Natural killer cell (primary cell): ENCODE measurements at regions not wholly inside any gene's neighbourhood (a gene's known extent, or its start where the extent isn't known, plus 50 kb on each side); places are given as distances from the start of the nearest gene placed in this dataset.

ENCODE experiments used
- ATAC-seq, 3 donors: fragments of 150-1000 bp in 2 of 3; fragments of 200-7000 bp in 1 of 3; cut with Tn5 transposase; 1 replicate in 1 of 3; 2 replicates in 2 of 3; pipeline ENCODE4 v1.10.0; 2021; ENCODE audit warnings: mild to moderate bottlenecking in 2 of 3, moderate library complexity in 2 of 3
- DNase-seq, 2 donors: peaks; one replicate each; pipeline versions ENCODE4 v3.0.0 to v3.0.0-alpha.2; 2013 to 2021; ENCODE audit warnings: mixed read lengths in 1 of 2
- H3K27ac ChIP-seq: one replicate; pipeline ENCODE4 v1.5.1; 2013; ENCODE audit warnings: mild to moderate bottlenecking, low read length
- H3K27me3 ChIP-seq: one replicate; pipeline ENCODE4 v1.6.1; 2013; ENCODE audit warnings: low read length; ENCODE audit not compliant: control insufficient read depth, insufficient read depth
- H3K36me3 ChIP-seq: one replicate; pipeline ENCODE4 v1.6.1; 2013; ENCODE audit warnings: low read length; ENCODE audit not compliant: control insufficient read depth, insufficient read depth
- H3K4me1 ChIP-seq: one replicate; pipeline ENCODE4 v1.6.1; 2013; ENCODE audit warnings: low read length; ENCODE audit not compliant: control insufficient read depth, insufficient read depth
- H3K4me3 ChIP-seq: one replicate; pipeline ENCODE4 v1.5.1; 2013; ENCODE audit warnings: low read length
- H3K9me3 ChIP-seq: one replicate; pipeline ENCODE4 v1.6.1; 2013; ENCODE audit warnings: low read length; ENCODE audit not compliant: control insufficient read depth, insufficient read depth
- H3K27ac Mint-ChIP-seq, 2 donors: one replicate each; pipeline ENCODE4 v1.8.0; 2022; ENCODE audit warnings: mild to moderate bottlenecking in 2 of 2, mixed read lengths in 2 of 2, moderate library complexity in 1 of 2
- H3K27me3 Mint-ChIP-seq, 2 donors: one replicate each; pipeline ENCODE4 v1.8.0; 2022; ENCODE audit warnings: low read depth in 2 of 2, mixed read lengths in 2 of 2
- H3K36me3 Mint-ChIP-seq: one replicate; pipeline ENCODE4 v1.8.0; 2022; ENCODE audit warnings: mixed read lengths
- H3K4me1 Mint-ChIP-seq, 2 donors: one replicate each; pipeline ENCODE4 v1.8.0; 2022; ENCODE audit warnings: mixed read lengths in 2 of 2
- H3K4me3 Mint-ChIP-seq: one replicate; pipeline ENCODE4 v1.8.0; 2022; ENCODE audit warnings: mild to moderate bottlenecking, moderate library complexity, mixed read lengths
- H3K9me3 Mint-ChIP-seq, 2 donors: one replicate each; pipeline ENCODE4 v1.8.0; 2022; ENCODE audit warnings: mixed read lengths in 2 of 2
- CTCF ChIP-seq: fragments of 200-600 bp; IDR thresholded peaks from one replicate; pipeline ENCODE4 v1.8.0; 2022; ENCODE audit warnings: antibody characterized with exemption
- WGBS: methylation state at CpG from one replicate; pipeline ENCODE4 v1.1.7; 2013; ENCODE audit warnings: missing lambda C conversion rate; ENCODE audit not compliant: insufficient coverage; 5-methylcytosine and 5-hydroxymethylcytosine counted together
- intact Hi-C: fragments of 100-400 bp; cut with micrococcal nuclease; formaldehyde crosslinking; loops from one replicate; pipeline ENCODE4 v1.14.2; 2022

DNA sequence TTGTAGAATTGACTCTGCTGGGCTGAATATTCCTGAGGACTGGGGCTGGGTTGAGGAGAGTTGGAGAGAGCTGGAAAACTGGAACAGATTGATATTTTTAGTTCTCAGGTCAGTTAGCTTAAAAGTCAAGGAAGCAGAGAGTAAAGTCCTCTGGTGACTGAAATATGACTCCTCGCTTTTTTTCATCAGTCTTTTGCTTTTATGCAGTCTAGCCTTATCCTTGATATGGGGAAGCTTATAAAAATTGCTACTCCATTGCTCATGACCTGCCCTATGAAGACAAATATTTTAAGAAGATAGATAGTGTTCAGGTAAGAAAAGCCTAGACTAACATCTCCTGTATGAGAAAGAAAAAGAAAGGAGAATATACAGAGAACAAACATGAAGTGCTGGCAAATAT, 152.7 kb downstream of the C4orf33 start:
- DNase-seq: no peak
- Mint-ChIP-seq H3K4me1 (no peaks in the 10 kb centered on the region), H3K36me3 (no peaks in the 10 kb centered on the region), H3K9me3 (no peaks in the 10 kb centered on the region), H3K4me3 (no peak overlapping the region), H3K27ac (no peak overlapping the region), H3K27me3 (no peaks in the 10 kb centered on the region)
- Histone ChIP-seq H3K4me3 (no peak overlapping the region), H3K4me1 (no peaks in the 10 kb centered on the region), H3K27me3 (no peaks in the 10 kb centered on the region), H3K27ac (no peak overlapping the region), H3K9me3 (no peaks in the 10 kb centered on the region), H3K36me3 (no peaks in the 10 kb centered on the region)
- TF ChIP-seq CTCF: no peak
- 100% methylated on average over 1 of the region's 1 CpG for WGBS
- intact Hi-C loops: no loop called here
- no peak for ATAC-seq

DNA sequence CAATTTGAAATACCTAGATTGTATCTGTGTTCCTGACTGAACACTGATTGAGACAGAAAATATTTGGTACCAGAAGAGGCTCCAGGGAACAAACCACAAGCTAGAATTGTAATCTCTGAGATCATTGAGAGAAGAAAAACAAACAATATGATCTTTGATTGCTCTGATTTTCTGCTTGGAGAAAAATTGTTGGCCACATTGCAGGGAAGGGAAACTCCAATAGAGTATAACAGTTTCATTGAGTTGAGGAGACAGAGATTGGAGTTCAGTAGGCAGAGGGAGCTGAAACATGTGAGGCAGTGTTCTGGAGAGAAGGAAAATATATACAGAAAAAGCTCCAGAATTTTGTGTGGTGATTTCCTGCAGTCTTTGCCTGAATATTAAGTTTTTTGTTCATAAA, 158.2 kb downstream of the C4orf33 start:
- Mint-ChIP-seq H3K4me1 (no peaks in the 10 kb centered on the region), H3K27me3 (peaks cover 3 to 9% of the 10 kb centered on the region in 2 donors), H3K4me3 (no peak overlapping the region), H3K9me3 (peaks cover 0 to 2% of the 10 kb centered on the region in 2 donors), H3K27ac (no peak overlapping the region), H3K36me3 (no peaks in the 10 kb centered on the region)
- Histone ChIP-seq H3K36me3 (no peaks in the 10 kb centered on the region), H3K4me1 (no peaks in the 10 kb centered on the region), H3K9me3 (no peaks in the 10 kb centered on the region), H3K27ac (no peak overlapping the region), H3K27me3 (no peaks in the 10 kb centered on the region), H3K4me3 (no peak overlapping the region)
- intact Hi-C loops: no loop called here
- TF ChIP-seq CTCF: no peak
- DNase-seq (no peak), ATAC-seq (no peak)

GRCh38 chr4:129254526-129254925, 158.6 kb downstream of the C4orf33 start:
- Histone ChIP-seq H3K9me3 (no peaks in the 10 kb centered on the region), H3K4me3 (no peak overlapping the region), H3K27ac (no peak overlapping the region), H3K4me1 (no peaks in the 10 kb centered on the region), H3K36me3 (no peaks in the 10 kb centered on the region), H3K27me3 (no peaks in the 10 kb centered on the region)
- Mint-ChIP-seq H3K4me1 (no peaks in the 10 kb centered on the region), H3K27ac (no peak overlapping the region), H3K4me3 (no peak overlapping the region), H3K9me3 (peaks cover 0 to 2% of the 10 kb centered on the region in 2 donors), H3K27me3 (peaks cover 3 to 9% of the 10 kb centered on the region in 2 donors), H3K36me3 (no peaks in the 10 kb centered on the region)
- ATAC-seq (no peak), DNase-seq (no peak)
- intact Hi-C loops: no loop called here
- no peak for TF ChIP-seq CTCF

DNA sequence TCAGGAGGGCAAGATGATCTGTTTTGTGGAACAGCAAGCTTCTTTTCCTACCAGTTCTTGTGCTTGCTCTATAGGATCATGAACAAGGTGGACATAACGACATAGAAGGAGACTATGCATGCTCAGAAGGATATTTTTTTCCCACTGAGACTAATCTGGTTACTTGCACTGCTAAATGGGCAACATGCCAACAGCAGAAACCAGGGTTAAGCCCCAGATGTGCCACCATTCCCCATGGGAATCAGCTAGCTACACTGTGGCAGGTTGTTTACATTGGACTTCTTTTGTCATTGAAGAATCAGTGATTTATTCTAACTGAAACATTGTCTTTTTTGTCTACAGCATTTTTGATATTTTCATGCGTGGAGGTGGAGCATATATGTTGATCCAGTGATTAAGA, 165.6 kb downstream of the C4orf33 start:
- DNase-seq (no peak), ATAC-seq (no peak)
- peaks cover 12% of the 10 kb centered on the region in 2 donors for H3K4me1 Mint-ChIP-seq
- no peak overlapping the region for H3K27ac ChIP-seq
- H3K36me3 Mint-ChIP-seq: no peaks in the 10 kb centered on the region
- no peaks in the 10 kb centered on the region for H3K9me3 ChIP-seq
- H3K36me3 ChIP-seq: no peaks in the 10 kb centered on the region
- H3K4me3 Mint-ChIP-seq: no peak overlapping the region
- no peak overlapping the region for H3K4me3 ChIP-seq
- H3K27me3 Mint-ChIP-seq: peaks cover 9 to 14% of the 10 kb centered on the region in 2 donors
- 79% methylated on average over 2 of the region's 2 CpGs for WGBS
- H3K27me3 ChIP-seq: no peaks in the 10 kb centered on the region
- H3K4me1 ChIP-seq: no peaks in the 10 kb centered on the region
- H3K27ac Mint-ChIP-seq: no peak overlapping the region
- intact Hi-C loops: no loop called here
- H3K9me3 Mint-ChIP-seq: peaks cover 0 to 2% of the 10 kb centered on the region in 2 donors
- TF ChIP-seq CTCF: no peak
